Left cardiac atrium (tissue), 4 donors: ENCODE measurements at regions not wholly inside any gene's neighbourhood (a gene's known extent, or its start where the extent isn't known, plus 50 kb on each side); places are given as distances from the start of the nearest gene placed in this dataset.

Experiments
- ATAC-seq, 2 donors: fragments of 200-7000 bp; cut with Tn5 transposase; one replicate each; pipeline ENCODE4 v1.9.1; 2020; ENCODE audit warnings: mild to moderate bottlenecking in 2 of 2, moderate library complexity in 2 of 2
- DNase-seq: peaks from one replicate; pipeline ENCODE4 v3.0.0-alpha.2; 2020
- intact Hi-C, 2 donors: fragments of 100-400 bp; cut with DNase I; formaldehyde crosslinking; loops; one replicate each; pipeline versions ENCODE4 v1.14.1 to v1.15.1; 2022 to 2023
- donor health status: DM: no; HTN: yes; CAD: no.
- donor health status: DM: no; HTN: yes; CAD: no; lungs with severe emphysema.
- donor health status: DM: yes; HTN: yes; CAD: no.
- donor health status: Dilated cardiomyopathy.

- ATAC-seq, result no peak
- intact Hi-C loops, result no loop called here
- no peak for DNase-seq
Measured at GRCh38 chr11:134702827-134703226, 290.8 kb upstream of the B3GAT1 start.

GRCh38 chr11:134701564-134702165 is 289.6 kb upstream of the B3GAT1 start:
- no peak for ATAC-seq

GRCh38 chr11:134700101-134700640 is 288.1 kb upstream of the B3GAT1 start:
- ATAC-seq, result no peak
- intact Hi-C loops, result no loop called here
- DNase-seq, result no peak

More at GRCh38 chr11:134701564-134702165, 289.6 kb upstream of the B3GAT1 start:
- no peak for DNase-seq
- intact Hi-C loops, result no loop called here

- no peak for ATAC-seq
- no peak for DNase-seq
- intact Hi-C loops, result no loop called here
Measured at GRCh38 chr11:134696455-134696854, 284.4 kb upstream of the B3GAT1 start.

- DNase-seq, result no peak
- ATAC-seq, result no peak
- intact Hi-C loops, result no loop called here
Measured at GRCh38 chr11:134691985-134692384, 279.9 kb upstream of the B3GAT1 start.

GRCh38 chr11:134691295-134691873 is 279.3 kb upstream of the B3GAT1 start:
- intact Hi-C loops, result no loop called here
- DNase-seq (no peak), ATAC-seq (no peak)

- DNase-seq (no peak), ATAC-seq (no peak)
- intact Hi-C loops, result no loop called here
Measured at GRCh38 chr11:134689886-134690285, 277.8 kb upstream of the B3GAT1 start.

- DNase-seq, result no peak
- intact Hi-C loops, result no loop called here
- no peak for ATAC-seq
Measured at GRCh38 chr11:134687548-134687947, 275.5 kb upstream of the B3GAT1 start.

- intact Hi-C loops, result no loop called here
- ATAC-seq (no peak), DNase-seq (no peak)
Measured at GRCh38 chr11:134686460-134687061, 274.5 kb upstream of the B3GAT1 start.

GRCh38 chr11:134685793-134686380 is 273.8 kb upstream of the B3GAT1 start:
- ATAC-seq (no peak), DNase-seq (no peak)
- intact Hi-C loops, result no loop called here

- no peak for ATAC-seq
- no peak for DNase-seq
- intact Hi-C loops, result no loop called here
Measured at GRCh38 chr11:134684576-134684975, 272.5 kb upstream of the B3GAT1 start.

- intact Hi-C loops, result no loop called here
- DNase-seq (no peak), ATAC-seq (no peak)
Measured at GRCh38 chr11:134683860-134684259, 271.8 kb upstream of the B3GAT1 start.

GRCh38 chr11:134682577-134682976 is 270.5 kb upstream of the B3GAT1 start:
- intact Hi-C loops, result no loop called here
- no peak for DNase-seq
- ATAC-seq, result no peak

- ATAC-seq (no peak), DNase-seq (no peak)
- intact Hi-C loops, result no loop called here
Measured at GRCh38 chr11:134679592-134679991, 267.6 kb upstream of the B3GAT1 start.

- DNase-seq, result no peak
- no peak for ATAC-seq
- intact Hi-C loops, result no loop called here
Measured at GRCh38 chr11:134678744-134679143, 266.7 kb upstream of the B3GAT1 start.

- ATAC-seq, result no peak
- no peak for DNase-seq
- intact Hi-C loops, result no loop called here
Measured at GRCh38 chr11:134677891-134678551, 266.0 kb upstream of the B3GAT1 start.

GRCh38 chr11:134677397-134677822 is 265.4 kb upstream of the B3GAT1 start:
- intact Hi-C loops, result no loop called here
- no peak for DNase-seq

GRCh38 chr11:134676516-134677287 is 264.7 kb upstream of the B3GAT1 start:
- DNase-seq, result no peak
- intact Hi-C loops, result no loop called here
- ATAC-seq, result no peak

More at GRCh38 chr11:134677397-134677822, 265.4 kb upstream of the B3GAT1 start:
- no peak for ATAC-seq

GRCh38 chr11:134675983-134676382 is 263.9 kb upstream of the B3GAT1 start:
- DNase-seq, result no peak
- no peak for ATAC-seq
- intact Hi-C loops, result no loop called here
